Endodermal cell (in vitro differentiated cells): ENCODE measurements at regions not wholly inside any gene's neighbourhood (a gene's known extent, or its start where the extent isn't known, plus 50 kb on each side); places are given as distances from the start of the nearest gene placed in this dataset.
A peak's percentile ranks its signal among the peaks of the same experiment; 100 is the strongest.

ENCODE experiments used
- DNase-seq: peaks from one replicate; pipeline ENCODE4 v3.0.0-alpha.2; 2017
- H3K27ac ChIP-seq: 2 replicates; pipeline ENCODE4 v1.5.1; 2013; ENCODE audit warnings: mild to moderate bottlenecking, low read depth, low read length, moderate library complexity
- H3K27me3 ChIP-seq: 2 replicates; pipeline ENCODE4 v1.6.1; 2013; ENCODE audit warnings: mild to moderate bottlenecking, low read length, moderate library complexity; ENCODE audit not compliant: insufficient read depth, control insufficient read depth, poor library complexity, severe bottlenecking
- H3K36me3 ChIP-seq: 2 replicates; pipeline ENCODE4 v1.7.0; 2013; ENCODE audit warnings: mild to moderate bottlenecking, low read length, moderate library complexity; ENCODE audit not compliant: control insufficient read depth, insufficient read depth
- H3K4me1 ChIP-seq: one replicate; pipeline ENCODE4 v1.7.0; 2013; ENCODE audit warnings: low read length; ENCODE audit not compliant: control insufficient read depth, insufficient read depth
- H3K4me3 ChIP-seq: 2 replicates; pipeline ENCODE4 v1.5.1; 2013; ENCODE audit warnings: mild to moderate bottlenecking, low read length, moderate library complexity
- H3K9ac ChIP-seq: 2 replicates; pipeline ENCODE4 v1.6.1; 2013; ENCODE audit warnings: mild to moderate bottlenecking, low read length, moderate library complexity; ENCODE audit not compliant: poor library complexity, severe bottlenecking; ENCODE audit errors: extremely low read depth
- H3K9me3 ChIP-seq: 2 replicates; pipeline ENCODE4 v1.6.1; 2013; ENCODE audit warnings: mild to moderate bottlenecking, low read length, moderate library complexity; ENCODE audit not compliant: control insufficient read depth
- H3K27ac Mint-ChIP-seq: 2 replicates; pipeline ENCODE4 v1.8.0; 2020; ENCODE audit warnings: mixed read lengths
- H3K27me3 Mint-ChIP-seq: 2 replicates; pipeline ENCODE4 v1.8.0; 2021; ENCODE audit warnings: mild to moderate bottlenecking, mixed read lengths; ENCODE audit not compliant: insufficient read depth
- H3K36me3 Mint-ChIP-seq: 2 replicates; pipeline ENCODE4 v1.8.0; 2020; ENCODE audit warnings: low read depth, mixed read lengths
- H3K4me1 Mint-ChIP-seq: 2 replicates; pipeline ENCODE4 v1.8.0; 2020; ENCODE audit warnings: mixed read lengths
- H3K4me3 Mint-ChIP-seq: 2 replicates; pipeline ENCODE4 v1.8.0; 2020; ENCODE audit warnings: mild to moderate bottlenecking, moderate library complexity, mixed read lengths
- H3K9me3 Mint-ChIP-seq: 2 replicates; pipeline ENCODE4 v1.8.0; 2020; ENCODE audit warnings: mild to moderate bottlenecking, mixed read lengths
- CTCF ChIP-seq: fragments of 200-600 bp; sonication (generic); conservative IDR thresholded peaks from 2 replicates; pipeline ENCODE4 v1.5.0; 2021; ENCODE audit warnings: antibody characterized with exemption, mild to moderate bottlenecking
- WGBS, 2 experiments: methylation state at CpG; one replicate each; pipeline versions ENCODE4 v1.1.5 to v1.1.7; 2013; ENCODE audit warnings: missing lambda C conversion rate in 2 of 2, mixed read lengths in 1 of 2; ENCODE audit not compliant: insufficient coverage in 1 of 2, insufficient read length in 1 of 2; 5-methylcytosine and 5-hydroxymethylcytosine counted together

DNA sequence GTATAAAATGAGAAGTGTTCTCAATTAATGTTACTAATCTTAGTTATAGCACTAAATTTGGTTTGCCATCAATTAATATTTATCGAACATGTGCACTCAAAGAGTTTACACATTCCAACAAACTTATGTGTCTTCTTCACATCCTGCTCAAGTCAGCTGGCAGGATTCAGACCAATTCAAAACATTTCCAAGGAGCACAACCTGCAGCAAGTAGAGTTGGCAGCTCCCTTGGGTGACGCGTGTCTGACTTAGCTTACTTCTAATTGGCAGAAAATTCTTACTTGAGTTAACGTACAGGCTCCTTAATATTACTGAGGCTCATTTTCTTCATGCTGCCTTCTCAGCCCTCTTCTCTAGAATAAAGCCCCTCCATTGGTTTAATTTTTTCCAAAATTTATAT, 110.4 kb upstream of the PFN2 start:
- no peaks in the 10 kb centered on the region for H3K36me3 ChIP-seq
- Mint-ChIP-seq H3K36me3 (no peaks in the 10 kb centered on the region), H3K27ac (no peak overlapping the region), H3K4me3 (no peak overlapping the region), H3K4me1 (peaks cover 11% of the 10 kb centered on the region), H3K9me3 (peaks cover 8% of the 10 kb centered on the region), H3K27me3 (no peaks in the 10 kb centered on the region)
- no peak for DNase-seq
- H3K27ac ChIP-seq = no peak overlapping the region
- no peak overlapping the region for H3K4me3 ChIP-seq
- H3K9ac ChIP-seq = no peak overlapping the region
- no peak for TF ChIP-seq CTCF
- 89 to 90% methylated on average over 4 of the region's 4 CpGs for WGBS, 2 experiments
- peaks cover 15% of the 10 kb centered on the region for H3K9me3 ChIP-seq
- no peaks in the 10 kb centered on the region for H3K4me1 ChIP-seq
- H3K27me3 ChIP-seq = no peaks in the 10 kb centered on the region

DNA sequence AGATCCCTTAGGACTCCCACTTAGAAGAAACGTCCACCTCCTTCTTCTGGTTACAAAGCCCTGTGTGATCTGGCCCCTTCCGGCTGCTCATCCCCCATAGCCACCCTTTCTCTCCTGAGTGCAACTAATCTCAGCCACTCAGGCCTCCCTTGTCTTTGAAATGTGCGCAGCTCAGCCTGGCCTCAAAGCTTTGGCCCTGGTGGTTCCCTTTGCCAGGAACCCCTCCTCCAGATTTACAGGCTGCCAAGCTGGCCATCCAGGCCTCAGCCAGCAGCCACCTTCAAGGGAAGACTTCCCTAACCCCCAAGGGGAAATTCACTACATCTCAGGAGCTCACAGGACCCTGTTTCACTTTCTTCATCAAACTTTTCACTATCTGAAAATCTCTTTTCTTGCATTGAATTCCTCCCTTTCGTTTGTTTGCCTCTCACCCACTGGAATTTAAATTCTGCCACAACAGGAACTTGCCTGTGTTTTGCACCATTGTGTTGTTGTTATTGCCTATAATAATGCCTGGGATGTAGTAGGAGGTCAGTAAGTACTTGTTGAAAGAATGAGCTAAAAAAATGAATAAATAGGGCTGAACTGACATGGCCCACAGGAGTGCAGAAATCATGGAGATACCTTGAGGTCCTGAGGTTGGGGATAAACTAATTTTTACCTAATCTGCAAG, 109.5 kb upstream of the PFN2 start:
- peaks cover 17% of the 10 kb centered on the region for H3K9me3 ChIP-seq
- no peaks in the 10 kb centered on the region for H3K36me3 Mint-ChIP-seq

GRCh38 chr3:150079029-150079739, 108.5 kb upstream of the PFN2 start:
- no peak overlapping the region for H3K4me3 ChIP-seq
- DNase-seq = no peak
- TF ChIP-seq CTCF = no peak
- peaks cover 11% of the 10 kb centered on the region for H3K4me1 Mint-ChIP-seq
- no peak overlapping the region for H3K27ac Mint-ChIP-seq
- peak overlapping the region; percentile 82 for H3K27ac ChIP-seq
- no peaks in the 10 kb centered on the region for H3K36me3 ChIP-seq
- WGBS, 2 experiments = 90 to 95% methylated on average over 3 to 5 of the region's 5 CpGs
- H3K27me3 Mint-ChIP-seq = no peaks in the 10 kb centered on the region
- no peaks in the 10 kb centered on the region for H3K27me3 ChIP-seq
- no peaks in the 10 kb centered on the region for H3K36me3 Mint-ChIP-seq
- H3K4me1 ChIP-seq = no peaks in the 10 kb centered on the region
- H3K9me3 ChIP-seq = peaks cover 17% of the 10 kb centered on the region
- H3K9ac ChIP-seq = no peak overlapping the region
- H3K9me3 Mint-ChIP-seq = peaks cover 10% of the 10 kb centered on the region
- no peak overlapping the region for H3K4me3 Mint-ChIP-seq

More for the DNA sequence above, 109.5 kb upstream of the PFN2 start:
- Histone ChIP-seq H3K4me3 (no peak overlapping the region), H3K36me3 (no peaks in the 10 kb centered on the region), H3K27ac (no peak overlapping the region), H3K4me1 (no peaks in the 10 kb centered on the region), H3K9ac (no peak overlapping the region), H3K27me3 (no peaks in the 10 kb centered on the region)
- Mint-ChIP-seq H3K27me3 (no peaks in the 10 kb centered on the region), H3K9me3 (peaks cover 10% of the 10 kb centered on the region), H3K4me1 (peaks cover 11% of the 10 kb centered on the region), H3K4me3 (no peak overlapping the region), H3K27ac (peak overlapping the region; percentile 57)
- no peak for TF ChIP-seq CTCF
- 82 to 87% methylated on average over 2 to 4 of the region's 4 CpGs for WGBS, 2 experiments
- DNase-seq = peak; percentile 55
